ENCODE measurements at regions not wholly inside any gene's neighbourhood (a gene's known extent, or its start where the extent isn't known, plus 50 kb on each side); places are given as distances from the start of the nearest gene placed in this dataset.

DNA sequence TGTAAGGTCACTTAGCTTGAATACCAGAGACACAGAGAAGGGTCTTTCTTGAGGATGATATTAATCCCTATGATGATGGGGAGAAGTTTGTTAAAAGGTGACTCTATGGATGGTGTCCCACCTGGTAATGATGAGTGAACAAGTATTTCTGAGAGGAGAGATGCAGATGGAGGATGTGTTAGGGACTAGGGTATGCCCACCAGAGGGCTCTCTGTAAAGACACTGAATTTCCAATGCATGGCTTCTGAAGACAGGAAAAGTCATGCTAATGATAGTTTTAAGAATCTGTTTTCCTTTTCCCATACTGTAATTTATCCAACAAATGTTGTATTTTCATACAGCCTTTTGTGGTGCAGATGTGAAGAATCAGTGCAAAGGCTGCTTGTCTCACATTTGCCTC lies 1250.9 kb upstream of the CELF2 start:
- no peak for TF ChIP-seq EZH2 (IDR thresholded peaks at IDR 0.05)
- TF ChIP-seq, protein P1, sequence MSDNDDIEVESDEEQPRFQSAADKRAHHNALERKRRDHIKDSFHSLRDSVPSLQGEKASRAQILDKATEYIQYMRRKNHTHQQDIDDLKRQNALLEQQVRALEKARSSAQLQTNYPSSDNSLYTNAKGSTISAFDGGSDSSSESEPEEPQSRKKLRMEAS (IDR thresholded peaks at IDR 0.05) = no peak
- no peak for TF ChIP-seq POLR2A (IDR thresholded peaks at IDR 0.05; ENCODE audit: borderline replicate concordance, extremely low read depth, insufficient read depth, insufficient read length)
- no peak for TF ChIP-seq RAD21 (IDR thresholded peaks at IDR 0.05; ENCODE audit: low read depth)
- TF ChIP-seq EGR1 (IDR thresholded peaks at IDR 0.05; ENCODE audit: low read depth) = no peak
- TF ChIP-seq, protein P2, sequence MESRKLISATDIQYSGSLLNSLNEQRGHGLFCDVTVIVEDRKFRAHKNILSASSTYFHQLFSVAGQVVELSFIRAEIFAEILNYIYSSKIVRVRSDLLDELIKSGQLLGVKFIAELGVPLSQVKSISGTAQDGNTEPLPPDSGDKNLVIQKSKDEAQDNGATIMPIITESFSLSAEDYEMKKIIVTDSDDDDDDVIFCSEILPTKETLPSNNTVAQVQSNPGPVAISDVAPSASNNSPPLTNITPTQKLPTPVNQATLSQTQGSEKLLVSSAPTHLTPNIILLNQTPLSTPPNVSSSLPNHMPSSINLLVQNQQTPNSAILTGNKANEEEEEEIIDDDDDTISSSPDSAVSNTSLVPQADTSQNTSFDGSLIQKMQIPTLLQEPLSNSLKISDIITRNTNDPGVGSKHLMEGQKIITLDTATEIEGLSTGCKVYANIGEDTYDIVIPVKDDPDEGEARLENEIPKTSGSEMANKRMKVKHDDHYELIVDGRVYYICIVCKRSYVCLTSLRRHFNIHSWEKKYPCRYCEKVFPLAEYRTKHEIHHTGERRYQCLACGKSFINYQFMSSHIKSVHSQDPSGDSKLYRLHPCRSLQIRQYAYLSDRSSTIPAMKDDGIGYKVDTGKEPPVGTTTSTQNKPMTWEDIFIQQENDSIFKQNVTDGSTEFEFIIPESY (IDR thresholded peaks at IDR 0.05; ENCODE audit: extremely low read depth, insufficient replicate concordance, low read length) = no peak
- no peak for TF ChIP-seq CBX3 (IDR thresholded peaks at IDR 0.05; ENCODE audit: low read depth)
- TF ChIP-seq POLR2AphosphoS5 (IDR thresholded peaks at IDR 0.05; ENCODE audit: low read depth, low read length) = no peak
- TF ChIP-seq EZH2phosphoT487 (IDR thresholded peaks at IDR 0.05; ENCODE audit: borderline replicate concordance) = no peak
- no peak for TF ChIP-seq YY1 (IDR thresholded peaks at IDR 0.05; ENCODE audit: extremely low read depth, insufficient replicate concordance, low read depth, low read length)
- TF ChIP-seq, protein P3, sequence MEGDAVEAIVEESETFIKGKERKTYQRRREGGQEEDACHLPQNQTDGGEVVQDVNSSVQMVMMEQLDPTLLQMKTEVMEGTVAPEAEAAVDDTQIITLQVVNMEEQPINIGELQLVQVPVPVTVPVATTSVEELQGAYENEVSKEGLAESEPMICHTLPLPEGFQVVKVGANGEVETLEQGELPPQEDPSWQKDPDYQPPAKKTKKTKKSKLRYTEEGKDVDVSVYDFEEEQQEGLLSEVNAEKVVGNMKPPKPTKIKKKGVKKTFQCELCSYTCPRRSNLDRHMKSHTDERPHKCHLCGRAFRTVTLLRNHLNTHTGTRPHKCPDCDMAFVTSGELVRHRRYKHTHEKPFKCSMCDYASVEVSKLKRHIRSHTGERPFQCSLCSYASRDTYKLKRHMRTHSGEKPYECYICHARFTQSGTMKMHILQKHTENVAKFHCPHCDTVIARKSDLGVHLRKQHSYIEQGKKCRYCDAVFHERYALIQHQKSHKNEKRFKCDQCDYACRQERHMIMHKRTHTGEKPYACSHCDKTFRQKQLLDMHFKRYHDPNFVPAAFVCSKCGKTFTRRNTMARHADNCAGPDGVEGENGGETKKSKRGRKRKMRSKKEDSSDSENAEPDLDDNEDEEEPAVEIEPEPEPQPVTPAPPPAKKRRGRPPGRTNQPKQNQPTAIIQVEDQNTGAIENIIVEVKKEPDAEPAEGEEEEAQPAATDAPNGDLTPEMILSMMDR (IDR thresholded peaks at IDR 0.05 in 2 of 3, conservative IDR thresholded peaks at IDR 0.05 in 1 of 3; ENCODE audit: borderline replicate concordance in 1 of 3, insufficient read depth in 1 of 3, low read depth in 2 of 3, low read length in 2 of 3) = no peak
- TF ChIP-seq SRF (IDR thresholded peaks at IDR 0.05; ENCODE audit: low read depth) = no peak
- TF ChIP-seq, protein P4, sequence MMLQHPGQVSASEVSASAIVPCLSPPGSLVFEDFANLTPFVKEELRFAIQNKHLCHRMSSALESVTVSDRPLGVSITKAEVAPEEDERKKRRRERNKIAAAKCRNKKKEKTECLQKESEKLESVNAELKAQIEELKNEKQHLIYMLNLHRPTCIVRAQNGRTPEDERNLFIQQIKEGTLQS (IDR thresholded peaks at IDR 0.05) = no peak
- TF ChIP-seq, protein P5, sequence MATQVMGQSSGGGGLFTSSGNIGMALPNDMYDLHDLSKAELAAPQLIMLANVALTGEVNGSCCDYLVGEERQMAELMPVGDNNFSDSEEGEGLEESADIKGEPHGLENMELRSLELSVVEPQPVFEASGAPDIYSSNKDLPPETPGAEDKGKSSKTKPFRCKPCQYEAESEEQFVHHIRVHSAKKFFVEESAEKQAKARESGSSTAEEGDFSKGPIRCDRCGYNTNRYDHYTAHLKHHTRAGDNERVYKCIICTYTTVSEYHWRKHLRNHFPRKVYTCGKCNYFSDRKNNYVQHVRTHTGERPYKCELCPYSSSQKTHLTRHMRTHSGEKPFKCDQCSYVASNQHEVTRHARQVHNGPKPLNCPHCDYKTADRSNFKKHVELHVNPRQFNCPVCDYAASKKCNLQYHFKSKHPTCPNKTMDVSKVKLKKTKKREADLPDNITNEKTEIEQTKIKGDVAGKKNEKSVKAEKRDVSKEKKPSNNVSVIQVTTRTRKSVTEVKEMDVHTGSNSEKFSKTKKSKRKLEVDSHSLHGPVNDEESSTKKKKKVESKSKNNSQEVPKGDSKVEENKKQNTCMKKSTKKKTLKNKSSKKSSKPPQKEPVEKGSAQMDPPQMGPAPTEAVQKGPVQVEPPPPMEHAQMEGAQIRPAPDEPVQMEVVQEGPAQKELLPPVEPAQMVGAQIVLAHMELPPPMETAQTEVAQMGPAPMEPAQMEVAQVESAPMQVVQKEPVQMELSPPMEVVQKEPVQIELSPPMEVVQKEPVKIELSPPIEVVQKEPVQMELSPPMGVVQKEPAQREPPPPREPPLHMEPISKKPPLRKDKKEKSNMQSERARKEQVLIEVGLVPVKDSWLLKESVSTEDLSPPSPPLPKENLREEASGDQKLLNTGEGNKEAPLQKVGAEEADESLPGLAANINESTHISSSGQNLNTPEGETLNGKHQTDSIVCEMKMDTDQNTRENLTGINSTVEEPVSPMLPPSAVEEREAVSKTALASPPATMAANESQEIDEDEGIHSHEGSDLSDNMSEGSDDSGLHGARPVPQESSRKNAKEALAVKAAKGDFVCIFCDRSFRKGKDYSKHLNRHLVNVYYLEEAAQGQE (IDR thresholded peaks at IDR 0.05; ENCODE audit: low read depth) = no peak
- no peak for TF ChIP-seq ZFX (IDR thresholded peaks at IDR 0.05)
- Histone ChIP-seq H3K4me1 (ENCODE audit: control insufficient read depth in 1 of 2, insufficient read depth in 2 of 2, low read length in 2 of 2) (no peaks in the 10 kb centered on the region), H3K27me3 (ENCODE audit: insufficient read depth, low read length) (no peaks in the 10 kb centered on the region), H3K36me3 (ENCODE audit: control insufficient read depth in 1 of 2, insufficient read depth in 2 of 2, low read length in 2 of 2) (no peaks in the 10 kb centered on the region), H4K20me1 (ENCODE audit: insufficient read depth) (no peaks in the 10 kb centered on the region), H3K9ac (ENCODE audit: low read length) (no peak overlapping the region), H3K4me3 (replicated peaks in 1 of 2; ENCODE audit: low read depth in 1 of 2, low read length in 2 of 2) (no peak overlapping the region), H3K27ac (ENCODE audit: low read depth, low read length) (no peak overlapping the region), H3K79me2 (ENCODE audit: insufficient read depth, low read length) (no peaks in the 10 kb centered on the region), H3K4me2 (ENCODE audit: low read length) (no peak overlapping the region), H3K9me3 (ENCODE audit: control insufficient read depth in 1 of 2, insufficient read depth in 1 of 2, low read depth in 1 of 2, low read length in 2 of 2) (peaks cover 10 to 21% of the 10 kb centered on the region in 2 experiments; a peak in 2 of 4 replicates), H3K9me2 (ENCODE audit: insufficient read depth) (no peaks in the 10 kb centered on the region), H2AFZ (ENCODE audit: low read depth, low read length, poor library complexity, severe bottlenecking) (no peak overlapping the region)
- intact Hi-C loops (cut with micrococcal nuclease) = no loop called here
- POLR2A ChIA-PET = no interaction called here
- ATAC-seq (no peak), DNase-seq (ENCODE audit: low read depth, low spot score) (no peak)
- RAD21 ChIA-PET (ENCODE audit: low non-redundant PET in 1 of 2, low total read pairs in 2 of 2, uncharacterized antibody in 2 of 2, unreplicated experiment in 2 of 2) = no interaction called here
- BruUV-seq (replicated peaks) = no TSS peak
- CTCF ChIA-PET = no interaction called here

Measured in HCT116 (cell line).